GM18867 (cell line): ENCODE measurements at regions not wholly inside any gene's neighbourhood (a gene's known extent, or its start where the extent isn't known, plus 50 kb on each side); places are given as distances from the start of the nearest gene placed in this dataset.
"Not testable (repeated sequence)": the region's sequence is repeated elsewhere in the genome, so short reads cannot be mapped to it uniquely, and the experiment has no call there.

ENCODE experiments used
- ATAC-seq: cut with Tn5 transposase; IDR thresholded peaks from one replicate; pipeline ENCODE4 v1.9.1; 2021; ENCODE audit warnings: mild to moderate bottlenecking, moderate library complexity; ENCODE audit not compliant: unreplicated experiment

DNA sequence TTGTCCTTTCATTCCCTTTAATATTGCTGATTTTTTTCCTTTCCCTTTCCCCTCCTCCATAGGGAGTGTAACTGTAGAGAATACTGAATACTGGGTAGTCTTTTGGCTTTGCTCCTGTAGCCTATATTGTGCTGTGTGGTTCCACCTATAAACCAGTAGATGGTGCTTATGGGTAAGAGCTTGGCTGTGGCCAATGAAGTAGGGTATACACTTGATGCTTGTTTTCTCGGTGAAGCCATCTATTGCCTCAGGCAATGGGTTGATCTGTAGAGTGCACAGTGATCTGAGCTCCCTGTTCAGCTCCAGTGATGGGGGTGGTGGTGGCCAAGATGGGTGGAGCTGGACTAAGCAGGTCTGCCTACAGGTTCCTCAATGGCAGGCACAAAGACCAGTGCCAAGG is 203.3 kb upstream of the IMPG1 start:
- no peak for ATAC-seq

DNA sequence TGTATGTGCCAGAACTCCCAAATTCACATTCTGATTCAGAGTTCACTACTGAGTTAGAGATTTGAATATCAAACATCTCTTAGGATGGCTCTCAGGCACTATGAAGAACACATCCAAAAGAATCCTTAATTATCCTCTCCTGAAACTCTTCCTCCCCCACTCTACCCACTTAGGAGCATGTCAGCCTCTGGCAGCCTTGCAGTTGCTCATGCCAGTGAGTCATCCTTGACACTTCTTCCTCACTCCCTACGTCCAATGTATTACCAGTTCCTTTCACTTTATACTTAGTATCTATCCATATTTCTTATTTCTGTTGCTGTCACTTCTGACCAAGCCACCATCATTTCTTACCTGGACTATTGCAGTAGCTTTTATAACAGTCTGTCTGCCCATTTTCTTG is 192.0 kb upstream of the IMPG1 start:
- ATAC-seq: no peak

DNA sequence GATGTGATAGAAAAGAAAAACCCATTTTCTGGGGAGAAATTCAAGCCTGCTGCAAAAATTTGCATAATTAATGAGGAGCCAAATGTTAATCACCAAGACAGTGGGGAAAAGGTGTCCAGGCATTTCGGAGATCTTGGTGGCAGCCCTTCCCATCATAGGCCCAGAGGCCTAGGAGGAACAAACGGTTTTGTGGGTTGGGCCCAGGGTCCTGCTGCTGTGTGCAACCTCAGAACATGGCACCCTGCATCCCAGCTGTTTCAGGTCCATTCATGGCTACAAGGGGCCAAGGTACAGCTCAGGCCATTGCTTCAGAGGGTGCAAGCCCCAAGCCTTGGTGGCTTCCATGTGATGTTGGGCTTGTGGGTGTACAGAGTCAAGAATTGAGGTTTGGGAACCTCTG is 189.8 kb upstream of the IMPG1 start:
- ATAC-seq: no peak

GRCh38 chr6:76250666-76251065 is 178.2 kb upstream of the IMPG1 start:
- no peak for ATAC-seq

DNA sequence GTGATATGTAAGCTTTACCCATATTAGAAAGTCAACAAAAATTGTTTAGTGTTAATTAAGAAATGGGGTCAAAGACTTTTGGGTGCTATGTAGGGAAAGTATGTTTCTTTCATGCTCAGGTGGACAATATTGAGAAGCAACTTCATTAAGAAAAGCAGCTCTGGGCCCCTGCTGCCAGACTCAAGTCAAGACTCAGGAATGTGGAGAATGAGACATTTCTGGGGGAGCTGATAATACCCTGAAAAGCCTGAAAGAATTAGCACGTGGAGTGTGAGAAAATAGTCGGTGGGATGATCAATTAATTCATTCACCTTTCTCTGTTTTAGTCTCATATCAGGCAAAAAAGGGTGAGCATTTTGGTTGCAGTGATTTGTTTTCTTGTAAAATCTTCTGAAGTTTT is 175.1 kb upstream of the IMPG1 start:
- ATAC-seq: no peak

GRCh38 chr6:76240092-76240491 is 167.6 kb upstream of the IMPG1 start:
- no peak for ATAC-seq

DNA sequence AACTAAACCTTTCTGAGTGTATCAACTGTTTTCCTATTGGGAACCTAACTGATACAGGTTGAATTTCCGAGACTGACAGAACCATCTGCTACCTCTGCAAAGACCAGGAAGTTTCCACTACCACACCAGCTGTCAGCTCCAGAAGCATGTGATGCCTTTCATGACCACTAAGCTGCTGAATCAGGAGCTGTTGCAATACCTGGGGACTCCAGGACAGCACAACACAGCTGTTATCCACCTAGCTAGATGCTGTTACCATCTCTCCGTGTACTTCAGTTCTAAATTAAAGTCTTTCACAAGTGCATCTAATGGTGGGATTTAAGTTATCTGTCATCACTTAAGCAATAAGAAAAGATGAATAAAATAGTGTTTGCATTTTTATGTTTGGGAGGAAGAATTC is 158.2 kb upstream of the IMPG1 start:
- peak; percentile 78 for ATAC-seq

DNA sequence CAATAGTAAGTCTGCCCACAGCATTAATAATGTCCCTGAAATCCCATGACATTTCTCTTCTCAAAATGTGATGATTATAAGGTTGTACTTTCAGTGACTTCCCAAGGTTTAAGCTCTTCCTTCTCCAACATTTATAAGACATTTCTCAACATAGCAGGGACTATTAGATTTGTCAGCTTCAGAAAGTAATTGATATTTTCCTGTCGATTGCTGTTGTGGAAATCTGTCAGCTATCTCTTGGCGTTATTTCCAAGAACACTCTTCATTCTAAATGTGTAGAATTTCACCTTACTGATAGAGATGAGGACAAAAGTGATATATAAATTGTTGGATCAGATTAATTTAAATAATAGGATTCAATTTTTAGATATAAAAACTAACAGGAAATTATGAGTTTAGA is 149.7 kb upstream of the IMPG1 start:
- ATAC-seq: no peak

DNA sequence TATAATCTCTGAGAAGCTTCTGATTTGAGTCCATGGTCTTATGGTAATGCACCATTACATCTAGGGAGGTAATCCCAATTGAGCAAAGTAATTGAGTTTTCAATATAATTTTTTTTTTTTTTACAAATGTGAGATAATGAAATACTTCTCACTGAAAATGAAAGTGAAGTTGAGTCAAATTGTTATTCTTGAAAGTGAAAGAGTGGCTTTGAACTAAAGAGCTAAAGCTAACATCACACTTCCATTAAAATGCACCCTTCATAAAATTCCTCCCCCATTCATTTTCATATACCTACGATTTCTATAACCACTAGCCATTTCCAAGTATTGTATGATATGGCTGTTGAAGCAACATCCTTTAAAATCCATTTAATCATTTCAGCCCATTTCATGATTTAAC is 149.1 kb upstream of the IMPG1 start:
- ATAC-seq: peak; percentile 76

GRCh38 chr6:76220805-76221204 is 148.3 kb upstream of the IMPG1 start:
- ATAC-seq: no peak

DNA sequence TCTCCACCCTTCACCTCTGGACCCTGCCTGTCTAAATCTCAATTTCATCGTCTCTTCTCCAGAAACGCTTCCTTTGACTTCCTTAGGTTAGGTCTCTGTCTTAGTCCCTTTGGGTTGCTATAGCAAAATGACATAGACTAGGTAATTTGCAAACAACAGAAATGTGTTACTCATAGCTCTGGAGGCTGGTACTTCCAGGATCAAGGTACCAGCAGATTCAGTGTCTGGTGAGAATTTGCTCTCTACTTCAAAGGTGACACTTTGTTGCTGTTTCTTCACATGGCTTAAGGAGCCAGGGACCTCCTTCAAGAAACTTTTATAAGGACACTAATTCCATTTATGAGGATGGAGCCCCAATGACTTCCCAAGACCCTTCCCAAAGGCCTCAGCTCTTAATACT is 145.1 kb upstream of the IMPG1 start:
- ATAC-seq: no peak

- ATAC-seq: no peak
These were observed 142.1 kb upstream of the IMPG1 start for GRCh38 chr6:76214546-76214945.

DNA sequence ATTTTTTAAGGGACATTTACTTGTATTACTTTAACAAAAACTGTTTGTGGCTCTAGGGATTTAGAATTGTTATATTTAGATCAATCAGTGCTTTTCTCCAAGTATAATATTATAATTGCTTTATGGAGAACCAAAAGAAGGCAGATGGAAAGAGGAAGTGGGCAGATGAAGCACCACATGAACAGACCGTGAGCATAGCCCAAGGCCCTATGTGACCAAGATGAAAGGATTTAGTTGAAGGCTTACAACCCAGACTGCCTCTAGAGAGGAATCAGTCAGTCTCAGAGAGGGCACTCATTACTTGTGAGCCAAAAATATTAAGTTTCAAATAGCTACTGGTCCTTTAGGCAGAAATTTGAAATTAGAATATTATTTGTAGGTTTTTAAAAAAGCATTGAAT is 102.3 kb upstream of the IMPG1 start:
- ATAC-seq: peak; percentile 55

GRCh38 chr6:76166874-76167273 is 94.4 kb upstream of the IMPG1 start:
- ATAC-seq: peak; percentile 53

DNA sequence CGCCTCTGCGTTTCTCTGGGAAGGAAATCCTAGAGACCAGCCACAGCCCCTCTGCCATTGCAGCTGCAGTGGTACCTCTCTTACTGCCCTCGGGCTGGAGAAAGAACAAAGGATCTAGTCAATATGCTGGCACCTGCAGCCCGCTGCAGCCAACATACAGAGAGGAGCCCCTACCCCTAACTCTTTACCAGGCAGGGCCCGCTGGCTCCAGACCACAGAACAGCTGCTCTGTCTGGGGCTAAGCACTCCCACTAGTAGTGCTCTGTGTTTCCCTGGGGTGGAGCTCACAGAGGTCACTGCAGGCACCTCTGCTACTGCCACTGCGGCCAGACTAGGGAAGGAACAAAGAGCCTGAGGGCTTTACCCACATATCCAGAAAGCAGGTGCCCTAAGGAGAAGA is 93.8 kb upstream of the IMPG1 start:
- ATAC-seq: peak; percentile 13

GRCh38 chr6:76165471-76166221 is 93.2 kb upstream of the IMPG1 start:
- no peak for ATAC-seq

- no peak for ATAC-seq
These were observed 90.3 kb upstream of the IMPG1 start for GRCh38 chr6:76162811-76163210.

DNA sequence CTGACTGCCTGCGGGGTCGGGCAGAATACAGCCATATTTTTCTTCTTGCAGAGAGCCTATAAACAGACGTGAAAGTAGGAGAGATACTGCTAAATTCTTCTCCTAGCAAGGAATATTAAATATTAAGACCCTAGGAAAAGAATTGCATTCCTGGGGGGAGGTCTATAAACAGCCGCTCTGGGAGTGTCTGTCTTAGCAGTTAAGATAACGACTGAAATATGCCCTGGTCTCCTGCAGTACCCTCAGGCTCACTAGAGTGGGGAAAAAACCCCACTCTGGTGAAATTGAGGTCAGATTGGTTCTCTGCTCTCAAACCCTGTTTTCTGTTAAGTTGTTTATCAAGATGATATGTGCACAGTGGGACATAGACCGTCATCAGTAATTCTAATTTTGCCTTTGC is 85.3 kb upstream of the IMPG1 start:
- not testable (repeated sequence) for ATAC-seq

GRCh38 chr6:76135481-76135880 is 63.0 kb upstream of the IMPG1 start:
- ATAC-seq: no peak

GRCh38 chr6:76134651-76135050 is 62.2 kb upstream of the IMPG1 start:
- no peak for ATAC-seq

DNA sequence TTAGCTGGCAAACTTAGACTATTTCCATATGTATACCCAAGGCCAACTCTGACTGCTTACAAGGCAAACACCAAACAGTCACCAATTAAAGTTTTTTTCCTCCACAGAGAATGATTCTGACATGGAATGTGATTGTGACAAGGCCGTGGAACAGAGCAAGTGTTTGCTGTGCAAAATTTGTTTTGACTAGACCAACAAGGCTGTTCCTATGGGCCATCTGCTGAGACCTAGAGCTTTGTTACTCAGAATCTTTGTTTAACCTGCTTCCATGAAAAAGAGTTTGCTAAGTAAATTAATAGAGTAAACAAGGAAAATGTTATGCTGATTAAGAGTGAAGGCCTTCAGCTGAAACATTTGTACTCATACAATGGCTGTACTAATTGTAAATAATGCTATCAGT is 51.6 kb upstream of the IMPG1 start:
- ATAC-seq: no peak
